ENCODE measurements at regions not wholly inside any gene's neighbourhood (a gene's known extent, or its start where the extent isn't known, plus 50 kb on each side); places are given as distances from the start of the nearest gene placed in this dataset.

DNA sequence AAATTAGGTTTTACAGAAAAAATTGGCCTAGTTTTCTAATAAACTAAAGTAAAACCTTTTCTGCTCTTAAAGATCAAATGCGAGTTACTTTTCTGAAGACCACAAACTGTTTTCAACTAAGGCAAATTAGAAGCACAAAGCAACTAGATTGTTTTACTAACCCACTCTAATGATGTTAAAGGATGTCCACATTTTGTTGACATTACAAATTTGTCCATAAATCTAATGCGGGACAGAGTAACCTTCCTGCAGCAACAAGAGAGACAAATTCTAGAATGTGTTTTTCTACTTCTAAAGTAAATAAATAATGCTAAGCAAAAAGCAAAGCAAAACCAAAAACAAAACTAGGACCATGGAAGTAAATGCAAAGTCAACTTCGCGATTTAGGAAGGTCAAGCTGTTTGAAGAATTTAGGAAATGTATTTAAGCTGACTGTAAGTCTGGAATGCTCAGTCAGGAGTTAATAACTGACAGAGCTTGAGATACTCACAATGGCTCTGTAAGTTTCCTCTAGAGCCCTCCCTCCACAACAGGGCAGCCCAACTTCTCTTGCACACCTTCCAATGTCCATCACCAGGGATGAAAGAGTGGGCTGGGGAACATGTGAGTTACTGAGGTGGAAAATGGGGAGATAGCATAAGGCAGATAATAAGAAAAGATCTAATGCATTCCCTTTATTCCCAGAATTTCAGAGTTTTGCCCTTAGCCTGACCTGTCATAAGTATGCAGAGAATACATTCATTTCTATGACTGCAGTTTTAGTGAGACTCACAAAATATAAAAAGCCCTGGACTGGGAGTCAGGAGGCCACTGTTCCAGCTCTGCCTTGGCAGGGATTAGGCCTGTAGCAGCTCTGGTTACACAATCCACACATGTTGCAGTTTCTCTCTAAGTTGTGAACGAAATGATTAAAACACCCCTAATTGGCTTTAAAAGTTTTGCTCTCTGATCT is 158.8 kb downstream of the FOXA2 start:
- H3K4me1 ChIP-seq: peaks cover 20% of the 10 kb centered on the region
- CTCF ChIA-PET: interaction anchor here (0.6 to 0.7 kb wide), 2 partner anchors 86 to 149 kb away, joined by 3 read pairs; no protein-coding TSS in a partner anchor
- BruUV-seq (replicated peaks): no TSS peak
- H3K9me3 ChIP-seq: no peaks in the 10 kb centered on the region; the same call in 1 of the 2 replicates
- POLR2A ChIA-PET: interaction anchor here (0.9 to 1.0 kb wide), 2 partner anchors 23 to 159 kb away, joined by 3 read pairs; no protein-coding TSS in a partner anchor
- TF ChIP-seq, protein P1, sequence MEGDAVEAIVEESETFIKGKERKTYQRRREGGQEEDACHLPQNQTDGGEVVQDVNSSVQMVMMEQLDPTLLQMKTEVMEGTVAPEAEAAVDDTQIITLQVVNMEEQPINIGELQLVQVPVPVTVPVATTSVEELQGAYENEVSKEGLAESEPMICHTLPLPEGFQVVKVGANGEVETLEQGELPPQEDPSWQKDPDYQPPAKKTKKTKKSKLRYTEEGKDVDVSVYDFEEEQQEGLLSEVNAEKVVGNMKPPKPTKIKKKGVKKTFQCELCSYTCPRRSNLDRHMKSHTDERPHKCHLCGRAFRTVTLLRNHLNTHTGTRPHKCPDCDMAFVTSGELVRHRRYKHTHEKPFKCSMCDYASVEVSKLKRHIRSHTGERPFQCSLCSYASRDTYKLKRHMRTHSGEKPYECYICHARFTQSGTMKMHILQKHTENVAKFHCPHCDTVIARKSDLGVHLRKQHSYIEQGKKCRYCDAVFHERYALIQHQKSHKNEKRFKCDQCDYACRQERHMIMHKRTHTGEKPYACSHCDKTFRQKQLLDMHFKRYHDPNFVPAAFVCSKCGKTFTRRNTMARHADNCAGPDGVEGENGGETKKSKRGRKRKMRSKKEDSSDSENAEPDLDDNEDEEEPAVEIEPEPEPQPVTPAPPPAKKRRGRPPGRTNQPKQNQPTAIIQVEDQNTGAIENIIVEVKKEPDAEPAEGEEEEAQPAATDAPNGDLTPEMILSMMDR (IDR thresholded peaks at IDR 0.05; ENCODE audit: insufficient read depth in 1 of 2, low read depth in 1 of 2, low read length in 1 of 2, severe bottlenecking in 1 of 2, unreplicated experiment in 1 of 2): no peak
- Mint-ChIP-seq H3K4me3 (ENCODE audit: unreplicated experiment) (no peak overlapping the region), H3K27me3 (ENCODE audit: insufficient read depth, unreplicated experiment) (no peaks in the 10 kb centered on the region), H3K27ac (ENCODE audit: unreplicated experiment) (peak overlapping the region; percentile 27), H3K4me1 (ENCODE audit: low read depth, unreplicated experiment) (peaks cover 21% of the 10 kb centered on the region), H3K9me3 (ENCODE audit: unreplicated experiment) (no peaks in the 10 kb centered on the region), H3K36me3 (ENCODE audit: insufficient read depth, unreplicated experiment) (no peaks in the 10 kb centered on the region)
- H3K4me3 ChIP-seq (ENCODE audit: low read depth, low read length): no peak overlapping the region
- no peaks in the 10 kb centered on the region for H3K27me3 ChIP-seq (replicated peaks; ENCODE audit: control insufficient read depth, insufficient read depth, low read length)
- DNase-seq: peak in 1 of 2 experiments; percentile 38
- intact Hi-C loops (cut with micrococcal nuclease; ENCODE audit: unreplicated experiment): loop anchor here (2.0 kb wide), 1 partner anchor 15 kb away; no protein-coding TSS in a partner anchor
- H3K36me3 ChIP-seq (ENCODE audit: control insufficient read depth, insufficient read depth, low read length): no peaks in the 10 kb centered on the region

DNA sequence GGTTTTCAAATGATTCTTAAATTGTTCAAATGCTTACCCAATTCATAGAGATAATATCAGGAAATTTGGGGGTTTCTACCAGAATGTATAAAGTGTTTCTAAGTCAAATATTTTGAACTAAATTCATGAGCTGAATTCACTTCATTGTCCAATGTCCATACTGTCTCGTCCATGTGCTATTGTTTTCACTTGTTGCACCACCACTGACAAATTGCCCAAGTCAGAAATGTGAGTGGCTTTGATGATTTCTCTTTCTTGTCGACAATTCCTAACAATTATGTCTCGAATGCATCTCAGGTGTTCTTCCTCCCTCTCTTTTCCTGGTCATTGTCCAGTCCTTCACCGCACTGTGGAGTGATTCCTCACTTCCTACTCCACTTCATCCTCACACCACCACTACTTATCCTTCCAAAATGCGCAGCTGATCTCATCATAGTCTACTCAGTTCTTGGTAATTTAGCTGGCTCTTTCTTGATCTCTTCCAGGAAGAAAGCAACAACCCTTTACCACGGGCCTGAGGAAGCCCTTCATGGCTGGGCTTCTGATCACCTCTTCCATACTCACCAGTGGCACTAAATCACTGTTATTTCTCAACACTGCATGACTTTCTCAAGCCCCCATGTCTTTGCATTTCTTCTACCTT is 161.1 kb downstream of the FOXA2 start:
- peaks cover 13% of the 10 kb centered on the region for H3K4me1 ChIP-seq
- intact Hi-C loops (cut with micrococcal nuclease; ENCODE audit: unreplicated experiment): no loop called here
- H3K4me3 Mint-ChIP-seq (ENCODE audit: unreplicated experiment): no peak overlapping the region
- ChIA-PET POLR2A (no interaction called here), CTCF (no interaction called here)
- no peaks in the 10 kb centered on the region for H3K36me3 Mint-ChIP-seq (ENCODE audit: insufficient read depth, unreplicated experiment)
- no peaks in the 10 kb centered on the region for H3K27me3 Mint-ChIP-seq (ENCODE audit: insufficient read depth, unreplicated experiment)
- peaks cover 9% of the 10 kb centered on the region for H3K4me1 Mint-ChIP-seq (ENCODE audit: low read depth, unreplicated experiment)
- H3K4me3 ChIP-seq (ENCODE audit: low read depth, low read length): no peak overlapping the region
- no peaks in the 10 kb centered on the region; the same call in 1 of the 2 replicates for H3K9me3 ChIP-seq
- no peak for DNase-seq
- H3K9me3 Mint-ChIP-seq (ENCODE audit: unreplicated experiment): no peaks in the 10 kb centered on the region
- TF ChIP-seq, protein P1 (IDR thresholded peaks at IDR 0.05; ENCODE audit: insufficient read depth in 1 of 2, low read depth in 1 of 2, low read length in 1 of 2, severe bottlenecking in 1 of 2, unreplicated experiment in 1 of 2): no peak
- H3K36me3 ChIP-seq (ENCODE audit: control insufficient read depth, insufficient read depth, low read length): no peaks in the 10 kb centered on the region
- H3K27me3 ChIP-seq (replicated peaks; ENCODE audit: control insufficient read depth, insufficient read depth, low read length): no peaks in the 10 kb centered on the region
- H3K27ac Mint-ChIP-seq (ENCODE audit: unreplicated experiment): no peak overlapping the region
- no TSS peak for BruUV-seq (replicated peaks)

GRCh38 chr20:22420116-22420598 is 164.2 kb downstream of the FOXA2 start:
- no peaks in the 10 kb centered on the region for H3K9me3 Mint-ChIP-seq (ENCODE audit: unreplicated experiment)

More at GRCh38 chr20:22420116-22420598, 164.2 kb downstream of the FOXA2 start:
- peaks cover 9% of the 10 kb centered on the region for H3K4me1 Mint-ChIP-seq (ENCODE audit: low read depth, unreplicated experiment)
- no peaks in the 10 kb centered on the region for H3K36me3 Mint-ChIP-seq (ENCODE audit: insufficient read depth, unreplicated experiment)
- intact Hi-C loops (cut with micrococcal nuclease; ENCODE audit: unreplicated experiment): no loop called here
- H3K36me3 ChIP-seq (ENCODE audit: control insufficient read depth, insufficient read depth, low read length): no peaks in the 10 kb centered on the region
- H3K27me3 Mint-ChIP-seq (ENCODE audit: insufficient read depth, unreplicated experiment): no peaks in the 10 kb centered on the region
- H3K4me3 Mint-ChIP-seq (ENCODE audit: unreplicated experiment): no peak overlapping the region
- no peak overlapping the region for H3K4me3 ChIP-seq (ENCODE audit: low read depth, low read length)
- H3K27ac Mint-ChIP-seq (ENCODE audit: unreplicated experiment): no peak overlapping the region
- H3K4me1 ChIP-seq: peaks cover 5% of the 10 kb centered on the region
- no TSS peak for BruUV-seq (replicated peaks)
- DNase-seq: no peak
- H3K27me3 ChIP-seq (replicated peaks; ENCODE audit: control insufficient read depth, insufficient read depth, low read length): no peaks in the 10 kb centered on the region
- POLR2A ChIA-PET: no interaction called here
- no peaks in the 10 kb centered on the region for H3K9me3 ChIP-seq
- CTCF ChIA-PET: no interaction called here
- TF ChIP-seq, protein P1 (IDR thresholded peaks at IDR 0.05; ENCODE audit: insufficient read depth in 1 of 2, low read depth in 1 of 2, low read length in 1 of 2, severe bottlenecking in 1 of 2, unreplicated experiment in 1 of 2): no peak

All from Caco-2 (cell line).